ENCODE measurements at regions not wholly inside any gene's neighbourhood (a gene's known extent, or its start where the extent isn't known, plus 50 kb on each side); places are given as distances from the start of the nearest gene placed in this dataset.

GRCh38 chr2:140061240-140061639, 1281.0 kb upstream of the NXPH2 start:
- DNase-seq, result no peak

- DNase-seq, result no peak
Observed at GRCh38 chr2:140057928-140058327, 1277.7 kb upstream of the NXPH2 start.

- no peak for DNase-seq
Observed at GRCh38 chr2:140041811-140042210, 1261.6 kb upstream of the NXPH2 start.

- DNase-seq, result no peak
Observed at GRCh38 chr2:140041239-140041638, 1261.0 kb upstream of the NXPH2 start.

- no peak for DNase-seq
Observed at GRCh38 chr2:140033638-140034037, 1253.4 kb upstream of the NXPH2 start.

- DNase-seq, result no peak
Observed at GRCh38 chr2:140027966-140028365, 1247.8 kb upstream of the NXPH2 start.

- no peak for DNase-seq
Observed at GRCh38 chr2:140027320-140027719, 1247.1 kb upstream of the NXPH2 start.

GRCh38 chr2:140023291-140023690, 1243.1 kb upstream of the NXPH2 start:
- no peak for DNase-seq

- DNase-seq, result no peak
Observed at GRCh38 chr2:140018541-140018940, 1238.4 kb upstream of the NXPH2 start.

GRCh38 chr2:140014204-140014546, 1234.0 kb upstream of the NXPH2 start:
- DNase-seq, result no peak

- DNase-seq, result no peak
Observed at GRCh38 chr2:140013545-140014203, 1233.5 kb upstream of the NXPH2 start.

GRCh38 chr2:140011287-140011686, 1231.1 kb upstream of the NXPH2 start:
- no peak for DNase-seq

- no peak for DNase-seq
Observed at GRCh38 chr2:140002110-140002509, 1221.9 kb upstream of the NXPH2 start.

GRCh38 chr2:139992711-139993345, 1212.6 kb upstream of the NXPH2 start:
- DNase-seq, result no peak

- no peak for DNase-seq
Observed at GRCh38 chr2:139992078-139992477, 1211.9 kb upstream of the NXPH2 start.

- no peak for DNase-seq
Observed at GRCh38 chr2:139990646-139991335, 1210.6 kb upstream of the NXPH2 start.

- DNase-seq, result no peak
Observed at GRCh38 chr2:139969323-139969722, 1189.1 kb upstream of the NXPH2 start.

GRCh38 chr2:139968588-139968987, 1188.4 kb upstream of the NXPH2 start:
- no peak for DNase-seq

- no peak for DNase-seq
Observed at GRCh38 chr2:139967665-139968064, 1187.5 kb upstream of the NXPH2 start.

- no peak for DNase-seq
Observed at GRCh38 chr2:139964721-139965440, 1184.7 kb upstream of the NXPH2 start.

- DNase-seq, result no peak
Observed at GRCh38 chr2:139963863-139964355, 1183.7 kb upstream of the NXPH2 start.

- DNase-seq, result no peak
Observed at GRCh38 chr2:139949242-139949972, 1169.2 kb upstream of the NXPH2 start.

- DNase-seq, result no peak
Observed at GRCh38 chr2:139946690-139947089, 1166.5 kb upstream of the NXPH2 start.

All from CD4-positive, alpha-beta T cell treated with Interleukin-4 for 1 hour (primary cell).